Uterus (tissue), 2 donors: ENCODE measurements at regions not wholly inside any gene's neighbourhood (a gene's known extent, or its start where the extent isn't known, plus 50 kb on each side); places are given as distances from the start of the nearest gene placed in this dataset.

Source experiments
- CTCF ChIP-seq, 4 experiments: fragments of 200-600 bp in 2 of 4; fragments of 450-650 bp in 2 of 4; sonication (generic) in 2 of 4; IDR thresholded peaks; one replicate each; pipeline ENCODE4 v1.5.1; 2016 to 2019; ENCODE audit warnings: antibody characterized with exemption in 4 of 4, mild to moderate bottlenecking in 2 of 4, moderate library complexity in 1 of 4
- POLR2A ChIP-seq, 2 donors: fragments of 450-650 bp; IDR thresholded peaks; one replicate each; pipeline ENCODE4 v1.6.1; 2016; ENCODE audit warnings: antibody characterized with exemption in 2 of 2, mild to moderate bottlenecking in 1 of 2, moderate library complexity in 1 of 2

- TF ChIP-seq CTCF (IDR thresholded peaks at IDR 0.05) (no peak), POLR2A (IDR thresholded peaks at IDR 0.05) (no peak)
These were observed 1195.3 kb upstream of the PHF14 start for GRCh38 chr7:9778367-9778766.
